SU-DHL-6 (cell line): ENCODE measurements at regions not wholly inside any gene's neighbourhood (a gene's known extent, or its start where the extent isn't known, plus 50 kb on each side); places are given as distances from the start of the nearest gene placed in this dataset.

Experiments
- H2AFZ ChIP-seq: fragments of 200-600 bp; sonication (generic); 2 replicates; pipeline ENCODE4 v1.6.1; 2014; ENCODE audit warnings: low read depth, mild to moderate bottlenecking, moderate library complexity, mixed read lengths, antibody characterized with exemption, low read length; ENCODE audit not compliant: severe bottlenecking
- H3F3A ChIP-seq: fragments of 200-600 bp; shearing (Covaris generic); 2 replicates; pipeline ENCODE4 v1.6.0; 2016; ENCODE audit warnings: antibody characterized with exemption, mild to moderate bottlenecking; ENCODE audit not compliant: insufficient read depth
- H3K27ac ChIP-seq: fragments of 200-600 bp; sonication (generic); 2 replicates; pipeline ENCODE4 v1.5.1; 2016; ENCODE audit warnings: low read depth, mild to moderate bottlenecking, low read length, moderate library complexity, mixed read lengths
- H3K27me3 ChIP-seq: fragments of 200-600 bp; sonication (generic), shearing (Covaris generic); 2 replicates; pipeline ENCODE4 v1.6.0; 2014; ENCODE audit warnings: mild to moderate bottlenecking, low read length
- H3K36me3 ChIP-seq: fragments of 200-600 bp; sonication (generic); 2 replicates; pipeline ENCODE4 v1.6.1; 2014; ENCODE audit warnings: mild to moderate bottlenecking, low read length, mixed read lengths
- H3K4me2 ChIP-seq: fragments of 300-600, 200-600 bp; shearing (Covaris generic), sonication (generic); 2 replicates; pipeline ENCODE4 v1.6.0; 2014; ENCODE audit warnings: low read length, low read depth, mild to moderate bottlenecking; ENCODE audit not compliant: poor library complexity, severe bottlenecking
- H3K4me3 ChIP-seq: fragments of 200-600 bp; sonication (generic); 2 replicates; pipeline ENCODE4 v1.5.1; 2014; ENCODE audit warnings: antibody characterized with exemption, low read length, mild to moderate bottlenecking, mixed read lengths; ENCODE audit not compliant: insufficient read depth, poor library complexity, severe bottlenecking
- H3K79me2 ChIP-seq: fragments of 200-600 bp; sonication (generic); 2 replicates; pipeline ENCODE4 v1.6.1; 2014; ENCODE audit warnings: mild to moderate bottlenecking, low read length, moderate library complexity; ENCODE audit not compliant: insufficient read depth
- H3K9ac ChIP-seq: fragments of 200-600 bp; sonication (generic); 2 replicates; pipeline ENCODE4 v1.7.0; 2014; ENCODE audit warnings: mild to moderate bottlenecking, low read length
- H3K9me2 ChIP-seq: fragments of 200-600 bp; sonication (generic); replicated peaks from 2 replicates; pipeline ENCODE4 v1.6.1; 2014; ENCODE audit warnings: low read length; ENCODE audit not compliant: insufficient read depth
- H3K9me3 ChIP-seq: fragments of 200-600 bp; sonication (generic); 2 replicates; pipeline ENCODE4 v1.6.1; 2014; ENCODE audit warnings: low read length, mixed read lengths; ENCODE audit not compliant: insufficient read depth
- H4K20me1 ChIP-seq: fragments of 200-600 bp; sonication (generic); 2 replicates; pipeline ENCODE4 v1.6.1; 2014; ENCODE audit warnings: low read depth, mild to moderate bottlenecking, antibody characterized with exemption, low read length, moderate library complexity, mixed read lengths
- CTCF ChIP-seq: fragments of 200-600 bp; sonication (generic); IDR thresholded peaks from one replicate; pipeline ENCODE4 v1.5.1; 2017; ENCODE audit warnings: antibody characterized with exemption, mild to moderate bottlenecking, low read length, moderate library complexity; ENCODE audit not compliant: insufficient read depth, poor library complexity, severe bottlenecking
- EZH2phosphoT487 ChIP-seq: fragments of 200-600 bp; sonication (generic), shearing (Covaris generic); conservative IDR thresholded peaks from 2 replicates; pipeline ENCODE4 v1.6.1; 2018; ENCODE audit warnings: mild to moderate bottlenecking, antibody characterized with exemption, low read length, moderate library complexity, mixed read lengths

GRCh38 chr3:25086721-25087120 lies 341.3 kb upstream of the RARB start:
- no peak for TF ChIP-seq CTCF
- H3F3A ChIP-seq, result no peaks in the 10 kb centered on the region
- no peaks in the 10 kb centered on the region for H4K20me1 ChIP-seq
- H3K4me2 ChIP-seq, result no peak overlapping the region
- no peaks in the 10 kb centered on the region for H3K79me2 ChIP-seq
- H3K36me3 ChIP-seq, result no peaks in the 10 kb centered on the region
- no peak overlapping the region for H3K4me3 ChIP-seq
- no peak overlapping the region for H3K9ac ChIP-seq
- no peaks in the 10 kb centered on the region for H3K9me2 ChIP-seq
- no peak overlapping the region for H3K27ac ChIP-seq
- no peak overlapping the region for H2AFZ ChIP-seq
- no peaks in the 10 kb centered on the region for H3K9me3 ChIP-seq
- H3K27me3 ChIP-seq, result no peaks in the 10 kb centered on the region

- Histone ChIP-seq H2AFZ (no peak overlapping the region), H3K79me2 (no peaks in the 10 kb centered on the region), H3K9me3 (no peaks in the 10 kb centered on the region)
Observed at GRCh38 chr3:25088284-25088683, 339.8 kb upstream of the RARB start.

GRCh38 chr3:25090698-25091453 lies 337.2 kb upstream of the RARB start:
- no peaks in the 10 kb centered on the region for H3K36me3 ChIP-seq
- H3K9me2 ChIP-seq, result no peaks in the 10 kb centered on the region
- no peak overlapping the region for H3K4me2 ChIP-seq
- H3F3A ChIP-seq, result no peaks in the 10 kb centered on the region
- no peak overlapping the region for H3K27ac ChIP-seq
- no peak overlapping the region for H2AFZ ChIP-seq
- TF ChIP-seq CTCF, result no peak
- no peak for TF ChIP-seq EZH2phosphoT487
- H3K4me3 ChIP-seq, result no peak overlapping the region
- H3K27me3 ChIP-seq, result no peaks in the 10 kb centered on the region
- H4K20me1 ChIP-seq, result no peaks in the 10 kb centered on the region
- no peaks in the 10 kb centered on the region for H3K9me3 ChIP-seq
- H3K79me2 ChIP-seq, result no peaks in the 10 kb centered on the region
- H3K9ac ChIP-seq, result no peak overlapping the region

More at GRCh38 chr3:25088284-25088683, 339.8 kb upstream of the RARB start:
- no peak overlapping the region for H3K9ac ChIP-seq
- no peaks in the 10 kb centered on the region for H3K27me3 ChIP-seq
- H3K27ac ChIP-seq, result no peak overlapping the region
- no peaks in the 10 kb centered on the region for H3F3A ChIP-seq
- no peak for TF ChIP-seq CTCF
- TF ChIP-seq EZH2phosphoT487, result no peak
- H3K36me3 ChIP-seq, result no peaks in the 10 kb centered on the region
- H3K9me2 ChIP-seq, result no peaks in the 10 kb centered on the region
- H3K4me2 ChIP-seq, result no peak overlapping the region
- H3K4me3 ChIP-seq, result no peak overlapping the region
- no peaks in the 10 kb centered on the region for H4K20me1 ChIP-seq
